AG10803 (cell line): ENCODE measurements at regions not wholly inside any gene's neighbourhood (a gene's known extent, or its start where the extent isn't known, plus 50 kb on each side); places are given as distances from the start of the nearest gene placed in this dataset.

Source experiments
- DNase-seq: peaks from one replicate; pipeline ENCODE4 v3.0.0; 2010; ENCODE audit warnings: low read depth
- H3K4me3 ChIP-seq: 2 replicates; pipeline ENCODE4 v1.5.1; 2011; ENCODE audit warnings: mild to moderate bottlenecking, low read length, control low read depth
- CTCF ChIP-seq: conservative IDR thresholded peaks from 2 replicates; pipeline ENCODE4 v1.5.1; 2011; ENCODE audit warnings: mild to moderate bottlenecking, low read length, control low read depth, inconsistent platforms

- H3K4me3 ChIP-seq = no peak overlapping the region
- no peak for TF ChIP-seq CTCF
- DNase-seq = no peak
These were observed 414.8 kb upstream of the C16orf82 start for GRCh38 chr16:26651884-26652283.

GRCh38 chr16:26658486-26658885, 408.2 kb upstream of the C16orf82 start:
- no peak for DNase-seq
- no peak for TF ChIP-seq CTCF
- no peak overlapping the region for H3K4me3 ChIP-seq

GRCh38 chr16:26658915-26659314, 407.8 kb upstream of the C16orf82 start:
- no peak for TF ChIP-seq CTCF
- DNase-seq = no peak
- H3K4me3 ChIP-seq = no peak overlapping the region

- H3K4me3 ChIP-seq = no peak overlapping the region
- DNase-seq = no peak
- TF ChIP-seq CTCF = no peak
These were observed 402.6 kb upstream of the C16orf82 start for GRCh38 chr16:26664086-26664485.

- TF ChIP-seq CTCF = no peak
- no peak overlapping the region for H3K4me3 ChIP-seq
- DNase-seq = no peak
These were observed 401.4 kb upstream of the C16orf82 start for GRCh38 chr16:26665166-26665939.

GRCh38 chr16:26666486-26666885, 400.2 kb upstream of the C16orf82 start:
- DNase-seq = no peak
- H3K4me3 ChIP-seq = no peak overlapping the region
- no peak for TF ChIP-seq CTCF

- no peak overlapping the region for H3K4me3 ChIP-seq
- no peak for TF ChIP-seq CTCF
- no peak for DNase-seq
These were observed 399.4 kb upstream of the C16orf82 start for GRCh38 chr16:26667307-26667706.
